HG02759 (cell line): ENCODE measurements at regions not wholly inside any gene's neighbourhood (a gene's known extent, or its start where the extent isn't known, plus 50 kb on each side); places are given as distances from the start of the nearest gene placed in this dataset.
"Not testable (repeated sequence)": the region's sequence is repeated elsewhere in the genome, so short reads cannot be mapped to it uniquely, and the experiment has no call there.

Source experiments
- ATAC-seq: cut with Tn5 transposase; IDR thresholded peaks from one replicate; pipeline ENCODE4 v1.9.1; 2021; ENCODE audit warnings: mild to moderate bottlenecking, moderate library complexity; ENCODE audit not compliant: unreplicated experiment

GRCh38 chr16:29330623-29331022, 75.9 kb downstream of the NPIPB11 start:
- ATAC-seq, result not testable (repeated sequence)

- ATAC-seq, result not testable (repeated sequence)
Observed at GRCh38 chr16:29328528-29328927, 78.0 kb downstream of the NPIPB11 start.

GRCh38 chr16:29327631-29328408, 78.7 kb downstream of the NPIPB11 start:
- ATAC-seq, result not testable (repeated sequence)

GRCh38 chr16:29326164-29327125, 80.1 kb downstream of the NPIPB11 start:
- ATAC-seq, result not testable (repeated sequence)

GRCh38 chr16:29323725-29324124, 82.8 kb downstream of the NPIPB11 start:
- not testable (repeated sequence) for ATAC-seq

- ATAC-seq, result no peak
Observed at GRCh38 chr16:29321585-29321984, 84.9 kb downstream of the NPIPB11 start.

GRCh38 chr16:29321000-29321393, 85.5 kb downstream of the NPIPB11 start:
- no peak for ATAC-seq

GRCh38 chr16:29320274-29320999, 86.1 kb downstream of the NPIPB11 start:
- no peak for ATAC-seq

- ATAC-seq, result no peak
Observed at GRCh38 chr16:29319726-29320125, 86.8 kb downstream of the NPIPB11 start.

GRCh38 chr16:29318561-29318968, 87.9 kb downstream of the NPIPB11 start:
- ATAC-seq, result not testable (repeated sequence)

GRCh38 chr16:29318037-29318436, 88.5 kb downstream of the NPIPB11 start:
- ATAC-seq, result no peak

- no peak for ATAC-seq
Observed at GRCh38 chr16:29317269-29317668, 89.2 kb downstream of the NPIPB11 start.

GRCh38 chr16:29316761-29317183, 89.7 kb downstream of the NPIPB11 start:
- ATAC-seq, result no peak

GRCh38 chr16:29315916-29316517, 90.5 kb downstream of the NPIPB11 start:
- ATAC-seq, result no peak

GRCh38 chr16:29315046-29315445, 91.5 kb downstream of the NPIPB11 start:
- no peak for ATAC-seq

- ATAC-seq, result no peak
Observed at GRCh38 chr16:29314292-29314934, 92.1 kb downstream of the NPIPB11 start.

GRCh38 chr16:29313559-29314048, 92.9 kb downstream of the NPIPB11 start:
- no peak for ATAC-seq

- ATAC-seq, result no peak
Observed at GRCh38 chr16:29312835-29313558, 93.5 kb downstream of the NPIPB11 start.

- not testable (repeated sequence) for ATAC-seq
Observed at GRCh38 chr16:29312345-29312675, 94.2 kb downstream of the NPIPB11 start.
